GM13977 (cell line): ENCODE measurements at regions not wholly inside any gene's neighbourhood (a gene's known extent, or its start where the extent isn't known, plus 50 kb on each side); places are given as distances from the start of the nearest gene placed in this dataset.
A peak's percentile ranks its signal among the peaks of the same experiment; 100 is the strongest.

Experiments used
- DNase-seq: peaks from one replicate; pipeline ENCODE4 v3.0.0; 2012; ENCODE audit warnings: low spot score
- in situ Hi-C: fragments of 300-500 bp; cut with MboI; formaldehyde crosslinking; loops from one replicate; pipeline ENCODE4 v1.12.0; 2022; ENCODE audit warnings: low sequenced_read_pairs, low pct_unique_long_range_greater_than_20kb, mixed read lengths, inconsistent platforms; ENCODE audit not compliant: unreplicated experiment
- TF ChIP-seq, protein P1 (sequence below): IDR thresholded peaks from 2 replicates; pipeline ENCODE4 v1.5.1; 2012; ENCODE audit warnings: mild to moderate bottlenecking, control low read depth; ENCODE audit not compliant: insufficient read depth; ENCODE audit errors: extremely low read depth, missing control alignments

DNA sequence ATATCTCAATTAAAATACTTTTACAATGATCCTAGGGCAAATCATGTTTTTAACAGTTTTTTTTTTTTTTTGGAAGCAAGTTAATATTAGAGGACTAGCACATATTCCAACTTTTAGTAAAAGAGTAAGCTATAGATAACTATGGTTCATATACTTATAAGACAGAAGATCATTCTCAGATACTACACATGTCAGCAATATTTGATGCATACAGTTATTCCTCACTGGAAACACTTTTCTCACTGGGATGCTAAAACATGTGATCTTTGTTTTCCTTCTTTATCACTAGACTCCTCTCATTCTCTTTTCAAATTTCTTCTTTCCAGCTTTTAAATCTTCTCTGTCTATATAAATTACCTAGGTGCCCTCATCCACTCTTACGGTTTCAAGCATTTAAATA, 1020.4 kb upstream of the FBXO33 start:
- no peak for DNase-seq
- in situ Hi-C loops = no loop called here
- TF ChIP-seq, protein P1, sequence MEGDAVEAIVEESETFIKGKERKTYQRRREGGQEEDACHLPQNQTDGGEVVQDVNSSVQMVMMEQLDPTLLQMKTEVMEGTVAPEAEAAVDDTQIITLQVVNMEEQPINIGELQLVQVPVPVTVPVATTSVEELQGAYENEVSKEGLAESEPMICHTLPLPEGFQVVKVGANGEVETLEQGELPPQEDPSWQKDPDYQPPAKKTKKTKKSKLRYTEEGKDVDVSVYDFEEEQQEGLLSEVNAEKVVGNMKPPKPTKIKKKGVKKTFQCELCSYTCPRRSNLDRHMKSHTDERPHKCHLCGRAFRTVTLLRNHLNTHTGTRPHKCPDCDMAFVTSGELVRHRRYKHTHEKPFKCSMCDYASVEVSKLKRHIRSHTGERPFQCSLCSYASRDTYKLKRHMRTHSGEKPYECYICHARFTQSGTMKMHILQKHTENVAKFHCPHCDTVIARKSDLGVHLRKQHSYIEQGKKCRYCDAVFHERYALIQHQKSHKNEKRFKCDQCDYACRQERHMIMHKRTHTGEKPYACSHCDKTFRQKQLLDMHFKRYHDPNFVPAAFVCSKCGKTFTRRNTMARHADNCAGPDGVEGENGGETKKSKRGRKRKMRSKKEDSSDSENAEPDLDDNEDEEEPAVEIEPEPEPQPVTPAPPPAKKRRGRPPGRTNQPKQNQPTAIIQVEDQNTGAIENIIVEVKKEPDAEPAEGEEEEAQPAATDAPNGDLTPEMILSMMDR = no peak

DNA sequence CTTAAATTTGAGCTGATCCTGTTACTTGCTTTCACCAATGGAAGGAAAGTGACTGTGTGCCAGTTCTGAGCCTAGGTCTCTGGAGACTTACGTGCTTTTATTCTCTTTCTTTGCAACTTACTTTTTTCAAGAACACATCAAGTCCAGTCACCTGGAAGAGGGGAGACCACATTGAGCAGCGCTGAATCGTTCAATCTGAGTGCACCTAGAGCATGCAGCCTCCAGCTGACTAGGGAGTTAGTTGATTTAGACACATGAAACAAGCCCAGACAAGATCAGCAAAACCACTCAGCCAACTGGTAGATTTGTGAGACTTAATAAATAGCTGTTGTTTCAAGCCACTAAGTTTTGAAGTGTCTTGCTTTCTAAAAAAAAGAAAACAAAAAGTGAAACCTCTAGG, 1014.8 kb upstream of the FBXO33 start:
- TF ChIP-seq, protein P1 = no peak
- in situ Hi-C loops = no loop called here
- no peak for DNase-seq

DNA sequence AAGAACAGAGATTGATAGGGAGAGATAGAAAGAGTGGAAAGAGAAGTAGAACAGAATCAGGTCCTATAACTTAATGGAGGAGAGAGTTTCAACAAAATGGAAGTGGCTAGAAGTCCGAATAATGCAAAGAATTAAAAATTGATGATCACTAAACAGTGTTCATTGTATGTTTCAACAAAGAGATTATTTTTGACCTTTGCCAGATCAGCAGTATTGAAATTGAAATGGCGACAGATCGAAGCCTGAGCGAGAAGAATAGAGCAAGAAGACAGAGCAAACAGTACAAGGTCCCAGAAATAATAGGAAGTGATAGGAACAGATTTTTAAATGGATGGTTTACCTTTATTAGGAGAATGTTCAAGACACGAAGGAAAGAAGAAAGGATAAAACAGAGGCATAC, 1012.8 kb upstream of the FBXO33 start:
- DNase-seq = no peak
- in situ Hi-C loops = no loop called here
- TF ChIP-seq, protein P1 = no peak

DNA sequence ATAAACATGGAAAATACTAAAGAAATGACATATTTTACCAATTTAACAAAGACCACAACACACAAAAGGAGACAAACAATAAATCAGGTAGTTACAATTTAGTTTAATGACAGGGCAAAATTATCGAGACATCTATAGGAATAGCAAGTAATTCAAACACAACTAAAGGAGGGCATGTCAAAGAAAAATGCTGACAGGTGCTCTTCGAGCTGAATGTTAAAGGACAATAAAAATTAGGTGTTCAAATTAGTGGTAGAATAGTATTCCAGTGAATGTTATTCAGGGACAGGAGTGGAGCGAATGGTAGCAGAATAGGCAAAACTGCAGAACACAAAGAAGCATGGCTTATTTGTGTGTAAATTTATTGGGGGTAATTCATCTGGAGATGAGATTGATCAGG, 1004.3 kb upstream of the FBXO33 start:
- in situ Hi-C loops = no loop called here
- TF ChIP-seq, protein P1 = no peak
- no peak for DNase-seq

DNA sequence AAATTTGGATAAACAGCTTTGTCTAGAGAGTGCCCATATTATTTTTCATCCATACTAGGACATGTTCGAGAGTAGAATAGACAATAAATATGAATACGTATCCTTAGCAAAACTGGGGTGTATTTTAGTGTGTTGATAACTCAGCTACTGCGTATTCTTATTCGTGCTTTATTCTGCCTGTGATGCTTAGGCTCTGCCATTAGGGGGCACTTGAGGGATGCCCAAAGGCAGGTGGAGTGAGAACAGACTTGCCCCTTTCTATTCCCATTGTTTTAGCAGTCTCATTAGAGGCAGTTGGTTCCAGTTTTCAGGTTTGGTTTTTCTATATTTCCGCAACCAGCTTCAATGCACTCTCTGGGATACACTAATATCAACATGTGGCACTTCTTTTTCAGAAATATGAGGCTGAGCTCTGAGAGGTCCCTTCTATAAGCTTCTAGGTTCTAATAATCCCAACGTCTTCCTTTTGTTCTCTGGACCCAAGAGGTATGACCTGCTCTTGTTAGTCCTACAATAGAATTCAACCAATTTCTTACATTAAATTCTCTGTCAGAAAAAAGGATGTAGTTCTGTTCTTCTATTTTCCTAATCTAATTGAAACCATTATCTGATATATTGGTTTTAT, 985.7 kb upstream of the FBXO33 start:
- in situ Hi-C loops = no loop called here
- TF ChIP-seq, protein P1 = peak; percentile 79
- DNase-seq = peak; percentile 4

DNA sequence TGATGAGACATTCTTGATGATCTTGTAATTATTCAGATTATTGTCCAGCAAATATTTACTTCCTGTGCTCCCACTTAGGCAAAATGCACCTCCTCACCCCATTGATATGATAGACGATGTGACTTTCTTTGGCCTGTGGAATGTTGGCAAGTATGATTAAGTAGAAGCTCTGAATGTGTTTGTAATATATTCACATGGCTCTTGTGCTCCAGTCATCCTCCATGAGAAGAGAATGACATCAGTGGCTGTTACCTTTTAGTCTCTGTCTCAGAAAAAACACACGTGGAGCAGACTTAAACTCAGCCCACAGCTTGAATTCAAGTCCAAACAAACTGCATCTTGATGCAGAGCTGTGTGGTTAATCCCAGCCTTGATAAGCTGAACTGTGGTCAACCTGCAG, 984.3 kb upstream of the FBXO33 start:
- in situ Hi-C loops = no loop called here
- DNase-seq = no peak
- TF ChIP-seq, protein P1 = no peak

DNA sequence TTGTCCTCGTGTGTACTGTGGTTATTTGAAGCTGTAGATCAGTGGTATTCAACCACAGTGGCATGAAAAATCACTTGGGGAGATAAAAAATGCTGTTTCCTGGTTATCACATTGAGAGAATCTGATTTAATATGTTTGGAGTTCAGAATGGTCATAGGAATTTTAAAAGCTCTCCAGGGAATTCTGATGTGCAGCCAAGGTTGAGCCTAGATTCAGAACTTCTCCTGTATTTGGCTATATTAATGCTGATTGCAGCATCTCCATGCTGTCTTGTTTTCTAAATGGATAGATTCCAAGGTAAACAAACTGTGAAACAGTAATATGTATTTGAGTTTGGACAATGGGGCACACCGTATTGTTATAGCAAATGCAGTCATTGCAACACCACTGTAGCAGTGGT, 982.2 kb upstream of the FBXO33 start:
- in situ Hi-C loops = no loop called here
- DNase-seq = no peak
- TF ChIP-seq, protein P1 = no peak
